ENCODE measurements at regions not wholly inside any gene's neighbourhood (a gene's known extent, or its start where the extent isn't known, plus 50 kb on each side); places are given as distances from the start of the nearest gene placed in this dataset.

DNA sequence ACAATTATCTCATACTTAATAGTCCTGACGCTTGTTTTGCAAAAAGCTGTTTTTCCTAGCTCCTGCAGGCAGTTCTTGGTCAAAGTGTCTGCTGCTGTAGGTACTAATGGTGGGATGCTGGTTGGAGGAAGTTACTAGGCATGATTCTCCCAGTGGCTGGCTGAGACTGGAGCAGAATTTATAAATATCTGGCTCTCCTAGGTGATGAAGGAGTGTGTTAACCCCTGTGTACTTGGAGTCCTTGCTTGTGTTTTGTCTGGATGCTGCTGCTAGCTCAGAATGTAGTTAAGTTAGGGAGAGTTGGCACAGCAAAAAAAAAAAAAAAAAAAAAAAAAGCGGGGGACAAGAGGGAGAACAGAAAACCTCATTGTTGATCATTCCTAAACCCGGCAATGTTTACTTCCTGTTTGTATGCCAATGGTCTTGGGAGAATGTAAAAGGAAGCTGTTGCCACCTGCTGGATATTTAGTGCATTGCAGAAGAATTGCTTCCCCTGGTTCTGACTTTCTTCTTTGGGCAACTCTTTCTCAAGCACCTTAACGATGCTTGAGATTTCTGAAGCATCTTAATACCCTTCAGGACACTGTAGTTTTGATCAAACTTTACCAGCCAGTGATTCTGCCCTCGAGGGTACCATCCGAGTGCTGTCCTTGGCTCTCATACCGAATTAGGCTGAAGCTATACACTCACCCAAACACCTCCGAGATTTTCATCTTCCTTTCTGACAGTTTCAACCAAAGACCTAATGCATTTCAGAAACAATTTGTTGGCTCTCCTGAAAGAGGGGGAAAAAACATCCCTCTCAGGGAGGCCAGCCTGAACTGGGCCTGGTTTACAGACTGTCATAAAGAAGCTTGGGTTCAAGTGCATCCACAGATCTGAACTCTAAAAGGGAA, 71.7 kb upstream of the WWC1 start:
- no peak overlapping the region for H3K4me3 ChIP-seq (ENCODE audit: low read length)
- TF ChIP-seq, protein P1, sequence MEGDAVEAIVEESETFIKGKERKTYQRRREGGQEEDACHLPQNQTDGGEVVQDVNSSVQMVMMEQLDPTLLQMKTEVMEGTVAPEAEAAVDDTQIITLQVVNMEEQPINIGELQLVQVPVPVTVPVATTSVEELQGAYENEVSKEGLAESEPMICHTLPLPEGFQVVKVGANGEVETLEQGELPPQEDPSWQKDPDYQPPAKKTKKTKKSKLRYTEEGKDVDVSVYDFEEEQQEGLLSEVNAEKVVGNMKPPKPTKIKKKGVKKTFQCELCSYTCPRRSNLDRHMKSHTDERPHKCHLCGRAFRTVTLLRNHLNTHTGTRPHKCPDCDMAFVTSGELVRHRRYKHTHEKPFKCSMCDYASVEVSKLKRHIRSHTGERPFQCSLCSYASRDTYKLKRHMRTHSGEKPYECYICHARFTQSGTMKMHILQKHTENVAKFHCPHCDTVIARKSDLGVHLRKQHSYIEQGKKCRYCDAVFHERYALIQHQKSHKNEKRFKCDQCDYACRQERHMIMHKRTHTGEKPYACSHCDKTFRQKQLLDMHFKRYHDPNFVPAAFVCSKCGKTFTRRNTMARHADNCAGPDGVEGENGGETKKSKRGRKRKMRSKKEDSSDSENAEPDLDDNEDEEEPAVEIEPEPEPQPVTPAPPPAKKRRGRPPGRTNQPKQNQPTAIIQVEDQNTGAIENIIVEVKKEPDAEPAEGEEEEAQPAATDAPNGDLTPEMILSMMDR (IDR thresholded peaks at IDR 0.05; ENCODE audit: insufficient read depth, low read depth, low read length, missing control alignments), result peak; percentile 89
- DNase-seq (ENCODE audit: low read depth), result peak; percentile 72

DNA sequence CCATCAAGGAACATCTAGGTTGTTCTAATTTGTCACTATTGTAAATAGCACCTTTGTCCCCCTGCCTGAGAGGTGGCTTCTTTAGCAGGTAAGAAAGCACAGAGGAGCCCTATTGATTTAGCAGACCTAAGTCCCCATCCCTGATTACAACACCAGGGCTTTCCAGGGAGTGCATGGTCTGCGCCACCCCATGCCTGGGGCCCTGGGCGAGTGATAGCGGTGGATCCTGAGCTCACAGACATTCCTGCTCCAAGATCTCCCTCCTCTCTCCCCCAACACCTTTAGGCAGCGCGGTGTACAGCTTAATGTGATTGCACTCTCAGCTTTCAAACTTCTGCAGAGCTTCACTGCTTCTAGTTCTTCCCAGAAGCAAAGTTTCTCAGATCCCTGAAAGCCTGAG, 67.4 kb upstream of the WWC1 start:
- DNase-seq (ENCODE audit: low read depth), result no peak
- TF ChIP-seq, protein P1 (IDR thresholded peaks at IDR 0.05; ENCODE audit: insufficient read depth, low read depth, low read length, missing control alignments), result no peak
- H3K4me3 ChIP-seq (ENCODE audit: low read length), result no peak overlapping the region

DNA sequence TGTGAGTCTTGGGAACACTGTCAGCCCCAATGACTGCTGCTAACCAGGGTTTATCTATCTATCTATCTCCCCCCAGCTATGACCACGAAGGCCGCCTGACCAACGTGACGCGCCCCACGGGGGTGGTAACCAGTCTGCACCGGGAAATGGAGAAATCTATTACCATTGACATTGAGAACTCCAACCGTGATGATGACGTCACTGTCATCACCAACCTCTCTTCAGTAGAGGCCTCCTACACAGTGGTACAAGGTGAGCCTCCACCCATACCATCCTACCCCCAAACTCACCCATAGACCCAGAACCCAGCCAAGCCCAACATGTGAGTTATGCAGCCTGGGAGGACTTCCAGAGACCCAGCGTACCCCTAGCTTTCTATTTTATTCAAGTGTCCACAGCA, 65.4 kb upstream of the WWC1 start:
- TF ChIP-seq, protein P1 (IDR thresholded peaks at IDR 0.05; ENCODE audit: insufficient read depth, low read depth, low read length, missing control alignments), result no peak

DNA sequence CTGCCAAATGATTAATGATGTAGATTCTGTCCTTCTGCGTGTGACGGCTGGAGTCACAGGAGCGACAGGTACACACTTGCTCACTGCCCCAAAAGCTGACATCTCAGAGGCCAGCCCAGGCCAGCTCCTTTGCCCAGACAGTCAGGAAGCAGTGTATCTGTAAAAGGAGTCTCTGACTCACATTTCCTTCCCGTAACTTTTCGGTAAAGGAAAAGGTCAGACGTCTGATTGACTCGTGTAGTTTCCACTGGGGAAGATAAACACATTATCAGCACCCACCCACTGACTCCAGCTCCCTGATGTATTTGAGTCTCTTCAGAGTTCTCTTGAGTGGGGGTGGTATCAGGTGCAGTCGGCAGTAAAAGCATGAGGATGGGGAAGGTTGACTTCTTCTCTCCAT, 64.4 kb upstream of the WWC1 start:
- DNase-seq (ENCODE audit: low read depth), result peak; percentile 80
- no peak overlapping the region for H3K4me3 ChIP-seq (ENCODE audit: low read length)
- TF ChIP-seq, protein P1 (IDR thresholded peaks at IDR 0.05; ENCODE audit: insufficient read depth, low read depth, low read length, missing control alignments), result no peak

More for the DNA sequence above, 65.4 kb upstream of the WWC1 start:
- DNase-seq (ENCODE audit: low read depth), result no peak
- no peak overlapping the region for H3K4me3 ChIP-seq (ENCODE audit: low read length)

DNA sequence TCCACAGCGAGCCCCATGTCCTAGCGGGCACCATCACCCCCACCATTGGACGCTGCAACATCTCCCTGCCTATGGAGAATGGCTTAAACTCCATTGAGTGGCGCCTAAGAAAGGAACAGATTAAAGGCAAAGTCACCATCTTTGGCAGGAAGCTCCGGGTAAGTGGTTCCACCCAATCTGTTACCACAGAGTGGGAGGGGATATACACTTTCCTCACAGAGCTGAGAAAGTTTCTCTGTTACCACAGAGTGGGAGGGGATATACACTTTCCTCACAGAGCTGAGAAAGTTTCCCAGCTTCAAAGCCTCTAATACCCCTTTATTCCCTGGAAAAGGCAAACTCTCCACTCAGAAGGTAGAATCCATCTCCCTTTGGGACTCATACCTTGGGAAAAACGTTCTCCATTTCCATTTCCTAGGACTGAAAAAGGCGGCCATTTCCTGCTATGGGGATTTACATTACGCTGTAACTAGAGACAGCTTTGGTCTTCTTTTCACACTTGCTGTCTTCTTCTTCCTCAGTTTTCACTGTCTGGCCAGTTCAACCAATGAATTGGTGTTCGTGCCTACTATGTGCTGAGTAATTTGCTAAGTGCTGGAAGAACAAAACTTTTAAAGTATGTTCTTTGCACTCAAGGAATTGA, 63.4 kb upstream of the WWC1 start:
- no peak overlapping the region for H3K4me3 ChIP-seq (ENCODE audit: low read length)
- DNase-seq (ENCODE audit: low read depth), result no peak
- TF ChIP-seq, protein P1 (IDR thresholded peaks at IDR 0.05; ENCODE audit: insufficient read depth, low read depth, low read length, missing control alignments), result no peak

DNA sequence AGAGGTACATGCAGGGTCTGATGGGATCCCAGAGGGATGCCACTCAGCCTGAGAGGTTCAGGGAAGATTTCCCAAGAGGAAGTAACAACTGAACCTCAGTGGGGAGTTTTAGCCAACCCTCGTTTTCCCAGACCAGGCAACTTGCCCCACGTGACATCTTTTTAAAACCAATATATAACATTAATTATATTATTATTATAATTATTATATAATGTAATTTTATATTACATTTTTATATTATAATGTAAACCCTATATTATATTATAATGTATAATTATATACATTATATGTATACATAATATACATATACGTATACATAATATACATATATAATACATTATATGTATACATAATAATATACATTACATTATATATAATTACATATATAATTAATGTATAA, 62.8 kb upstream of the WWC1 start:
- TF ChIP-seq, protein P1 (IDR thresholded peaks at IDR 0.05; ENCODE audit: insufficient read depth, low read depth, low read length, missing control alignments), result no peak
- no peak for DNase-seq (ENCODE audit: low read depth)
- H3K4me3 ChIP-seq (ENCODE audit: low read length), result no peak overlapping the region
